A549 (cell line): ENCODE measurements at regions not wholly inside any gene's neighbourhood (a gene's known extent, or its start where the extent isn't known, plus 50 kb on each side); places are given as distances from the start of the nearest gene placed in this dataset.

Source experiments
- ATAC-seq, 2 experiments: fragments of 200-7000 bp in 1 of 2; fragments of >200 bp in 1 of 2; cut with Nextera tagmentation in 1 of 2; cut with Tn5 transposase in 1 of 2; 3 replicates each; pipeline versions ENCODE4 v1.8.0 to v1.9.1; 2018 to 2020; ENCODE audit warnings: mild to moderate bottlenecking in 1 of 2, moderate library complexity in 1 of 2
- CTCF ChIA-PET: fragments of 300-600 bp; sonication (Branson Sonifier 250); formaldehyde crosslinking; extraction: SDS; loops from one replicate; lab custom pipeline; 2021; ENCODE audit warnings: antibody characterized with exemption, inconsistent platforms; lab: Yijun Ruan, JAX
- POLR2A ChIA-PET: fragments of 350-600 bp; formaldehyde crosslinking; extraction: SDS; loops from one replicate; lab custom pipeline; 2021; ENCODE audit warnings: antibody characterized with exemption, inconsistent platforms; lab: Yijun Ruan, JAX
- DNase-seq, 2 experiments: peaks; one replicate each; pipeline versions ENCODE4 v3.0.0 to v3.0.0-alpha.2; 2011 to 2016; ENCODE audit warnings: low read depth in 1 of 2, low spot score in 1 of 2
- FAIRE-seq: peaks from 2 replicates; lab custom pipeline; 2011; peaks lifted over from hg19 to GRCh38; lab: Jason Lieb, UNC
- H3K27ac ChIP-seq, 2 experiments: fragments of >200 bp; sonication (Bioruptor Twin); formaldehyde crosslinking; 3 replicates each; pipeline ENCODE4 v1.5.1; 2016 to 2017
- H3K4me1 ChIP-seq: fragments of >200 bp; sonication (Bioruptor Twin); formaldehyde crosslinking; 3 replicates; pipeline ENCODE4 v1.6.1; 2016
- H3K4me2 ChIP-seq: fragments of >200 bp; sonication (Bioruptor Twin); formaldehyde crosslinking; 3 replicates; pipeline ENCODE4 v1.6.1; 2016
- H3K4me3 ChIP-seq: fragments of >200 bp; sonication (Bioruptor Twin); formaldehyde crosslinking; 3 replicates; pipeline ENCODE4 v1.5.1; 2016
- H3K9me3 ChIP-seq: fragments of >200 bp; sonication (Bioruptor Twin); formaldehyde crosslinking; 3 replicates; pipeline ENCODE4 v1.6.1; 2016
- CEBPB ChIP-seq, 2 experiments: fragments of >200 bp in 1 of 2; sonication (Bioruptor Twin) in 1 of 2; formaldehyde crosslinking in 1 of 2; IDR thresholded peaks; 2 replicates each; pipeline ENCODE4 v1.6.1; 2012 to 2016
- EHF ChIP-seq: fragments of 250-450 bp; sonication (Bioruptor Pico); IDR thresholded peaks from 2 replicates; pipeline ENCODE4 v1.5.0; 2020; ENCODE audit warnings: mild to moderate bottlenecking
- EP300 ChIP-seq, 2 experiments: fragments of >200 bp; sonication (Bioruptor Twin); formaldehyde crosslinking; IDR thresholded peaks; 2 replicates in 1 of 2; 3 replicates in 1 of 2; pipeline ENCODE4 v1.6.1; 2016 to 2017
- ESRRA ChIP-seq: fragments of 150-350 bp; IDR thresholded peaks from 2 replicates; pipeline ENCODE4 v1.6.1; 2014; ENCODE audit warnings: mild to moderate bottlenecking, low read length, borderline replicate concordance
- FOSL2 ChIP-seq, 2 experiments: fragments of 450-650 bp in 1 of 2; fragments of >200 bp in 1 of 2; sonication (Bioruptor Twin) in 1 of 2; formaldehyde crosslinking; IDR thresholded peaks; 2 replicates each; pipeline versions ENCODE4 v1.5.0 to v1.6.1; 2016 to 2020; ENCODE audit warnings: mild to moderate bottlenecking in 1 of 2, moderate library complexity in 1 of 2
- GATA3 ChIP-seq: IDR thresholded peaks from 2 replicates; pipeline ENCODE4 v1.6.1; 2012; ENCODE audit warnings: borderline replicate concordance
- HOXA7 ChIP-seq: fragments of 250-450 bp; sonication (Bioruptor Pico); IDR thresholded peaks from 2 replicates; pipeline ENCODE4 v1.5.0; 2020; ENCODE audit warnings: mild to moderate bottlenecking, moderate library complexity
- HOXB13 ChIP-seq: fragments of 250-450 bp; sonication (Bioruptor Pico); IDR thresholded peaks from 2 replicates; pipeline ENCODE4 v1.5.0; 2020; ENCODE audit warnings: low read depth, mild to moderate bottlenecking, moderate library complexity
- JUN ChIP-seq, 2 experiments: fragments of >200 bp; sonication (Bioruptor Twin); formaldehyde crosslinking; IDR thresholded peaks; 2 replicates in 1 of 2; 3 replicates in 1 of 2; pipeline ENCODE4 v1.6.1; 2016 to 2017
- JUNB ChIP-seq: fragments of >200 bp; sonication (Bioruptor Twin); formaldehyde crosslinking; IDR thresholded peaks from 2 replicates; pipeline ENCODE4 v1.6.1; 2016
- MAFK ChIP-seq: fragments of 450-650 bp; IDR thresholded peaks from 2 replicates; pipeline ENCODE4 v1.6.1; 2014; ENCODE audit not compliant: partially characterized antibody
- MAZ ChIP-seq: fragments of 150-350 bp; IDR thresholded peaks from 2 replicates; pipeline ENCODE4 v1.6.1; 2014; ENCODE audit warnings: antibody characterized with exemption, low read depth, low read length, borderline replicate concordance
- MYC ChIP-seq: IDR thresholded peaks from 2 replicates; pipeline ENCODE4 v1.6.1; 2012; ENCODE audit warnings: mild to moderate bottlenecking, inconsistent platforms, low read length, improper control_type of control experiment, borderline replicate concordance
- NFE2L2 ChIP-seq: fragments of 150-350 bp; conservative IDR thresholded peaks from 2 replicates; pipeline ENCODE4 v1.6.1; 2014; ENCODE audit warnings: low read length
- NR3C1 ChIP-seq: fragments of >200 bp; sonication (Bioruptor Twin); formaldehyde crosslinking; IDR thresholded peaks from 3 replicates; pipeline ENCODE4 v1.6.1; 2017
- RARB ChIP-seq: fragments of 250-450 bp; sonication (Bioruptor Pico); IDR thresholded peaks from 2 replicates; pipeline ENCODE4 v1.8.0; 2021; ENCODE audit warnings: mild to moderate bottlenecking, moderate library complexity
- RNF2 ChIP-seq: fragments of 200-600 bp; sonication (generic); IDR thresholded peaks from 2 replicates; pipeline ENCODE4 v1.6.1; 2016; ENCODE audit warnings: low read depth, mild to moderate bottlenecking, antibody characterized with exemption, moderate library complexity, borderline replicate concordance
- SMC3 ChIP-seq: fragments of >200 bp; sonication (Bioruptor Twin); formaldehyde crosslinking; IDR thresholded peaks from 3 replicates; pipeline ENCODE4 v1.6.1; 2018; ENCODE audit warnings: inconsistent platforms
- SREBF2 ChIP-seq: fragments of 450-650 bp; IDR thresholded peaks from 2 replicates; pipeline ENCODE4 v1.6.1; 2014; ENCODE audit warnings: mild to moderate bottlenecking, moderate library complexity
- ZC3H11A ChIP-seq: fragments of 450-650 bp; IDR thresholded peaks from 2 replicates; pipeline ENCODE4 v1.6.1; 2014; ENCODE audit warnings: antibody characterized with exemption, mild to moderate bottlenecking
- ZFP36 ChIP-seq: fragments of 450-650 bp; IDR thresholded peaks from 2 replicates; pipeline ENCODE4 v1.6.1; 2014; ENCODE audit warnings: borderline replicate concordance; ENCODE audit not compliant: partially characterized antibody
- WGBS: methylation state at CpG from one replicate; pipeline ENCODE4 v1.1.6; 2017; ENCODE audit errors: missing lambda C conversion rate; 5-methylcytosine and 5-hydroxymethylcytosine counted together
- TF ChIP-seq, protein P1 (sequence below): fragments of 150-350 bp; IDR thresholded peaks from 2 replicates; pipeline ENCODE4 v1.6.1; 2014; ENCODE audit warnings: low read depth, mild to moderate bottlenecking, low read length
- TF ChIP-seq, protein P2 (sequence below): fragments of >200 bp; sonication (Bioruptor Twin); formaldehyde crosslinking; IDR thresholded peaks from 3 replicates; pipeline ENCODE4 v1.6.1; 2016
- TF ChIP-seq, protein P3 (sequence below): IDR thresholded peaks from 2 replicates; pipeline ENCODE4 v1.6.1; 2012
- TF ChIP-seq, protein P4 (sequence below): fragments of >200 bp; sonication (Bioruptor Twin); formaldehyde crosslinking; IDR thresholded peaks from 2 replicates; pipeline ENCODE4 v1.6.1; 2016
- TF ChIP-seq, protein P5 (sequence below): fragments of 450-650 bp; IDR thresholded peaks from 2 replicates; pipeline ENCODE4 v1.6.1; 2014; ENCODE audit warnings: antibody characterized with exemption

DNA sequence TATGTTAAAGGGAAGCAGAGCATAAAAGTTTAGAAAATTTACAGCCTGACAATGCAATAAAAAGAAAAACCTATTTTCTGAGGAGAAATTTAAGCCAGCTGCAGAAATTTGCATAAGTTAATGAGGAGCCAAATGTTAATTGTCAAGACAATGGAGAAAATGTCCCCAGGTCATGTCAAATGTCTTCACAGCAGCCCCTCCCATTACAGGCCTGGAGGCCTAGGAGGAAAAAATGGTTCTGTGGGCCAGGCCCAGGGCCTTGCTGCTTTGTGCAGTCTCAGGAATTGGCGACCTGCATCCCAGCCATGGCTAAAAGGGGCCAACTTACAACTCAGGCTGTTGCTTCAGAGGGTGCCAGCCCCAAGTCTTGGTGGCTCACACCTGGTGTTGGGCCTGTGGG lies 275.4 kb upstream of the RPS6KA3 start:
- WGBS, result 17% methylated on average over 1 of the region's 1 CpG
- no peak for FAIRE-seq
- H3K4me1 ChIP-seq, result peaks cover under 1% of the 10 kb centered on the region; the same call in 2 of the 3 replicates

DNA sequence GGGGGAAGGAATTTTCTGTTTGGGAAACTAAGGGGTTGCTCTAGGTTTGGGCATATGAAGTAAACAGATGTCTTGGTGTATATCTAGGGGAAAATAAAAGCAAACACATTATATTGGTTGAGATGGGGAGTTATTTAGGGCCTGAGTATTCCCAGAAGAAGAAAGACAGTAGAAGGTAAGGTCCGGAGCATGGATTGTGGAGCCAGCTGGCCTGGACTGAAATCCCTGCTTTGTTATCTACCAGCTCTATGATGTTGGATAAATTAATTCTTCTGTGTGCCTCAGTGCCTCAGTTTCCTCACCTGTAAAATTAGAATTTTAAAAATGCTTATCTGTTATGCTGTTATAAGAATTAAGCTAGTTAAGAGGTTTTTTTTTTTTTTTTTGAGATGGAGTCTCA lies 272.3 kb upstream of the RPS6KA3 start:
- ChIA-PET CTCF (interaction anchor here (0.6 kb wide), 1 partner anchor 288 kb away, joined by 3 read pairs; no protein-coding TSS in a partner anchor), POLR2A (no interaction called here)
- FAIRE-seq (peak; percentile 32), ATAC-seq (no peak), DNase-seq (no peak)
- H3K4me1 ChIP-seq, result no peaks in the 10 kb centered on the region
- no peak for TF ChIP-seq SMC3
- TF ChIP-seq JUN (IDR thresholded peaks at IDR 0.05), result no peak
- TF ChIP-seq ESRRA, result no peak
- no peak for TF ChIP-seq RNF2
- no peak for TF ChIP-seq NR3C1
- 91% methylated on average over 1 of the region's 1 CpG for WGBS
- H3K9me3 ChIP-seq, result peaks cover 19% of the 10 kb centered on the region; the same call in 2 of the 3 replicates
- H3K4me2 ChIP-seq, result no peak overlapping the region
- H3K4me3 ChIP-seq, result no peak overlapping the region
- H3K27ac ChIP-seq, result no peak overlapping the region

More for the DNA sequence above, 275.4 kb upstream of the RPS6KA3 start:
- DNase-seq, result no peak
- TF ChIP-seq ZFP36, result peak; percentile 95
- no peak for TF ChIP-seq NFE2L2
- no peak for TF ChIP-seq HOXA7 (CRISPR knock-in tag)
- Histone ChIP-seq H3K27ac (no peak overlapping the region), H3K9me3 (peaks cover 26% of the 10 kb centered on the region; the same call in 2 of the 3 replicates), H3K4me2 (no peak overlapping the region), H3K4me3 (no peak overlapping the region)
- ChIA-PET CTCF (no interaction called here), POLR2A (no interaction called here)
- ATAC-seq, result no peak

DNA sequence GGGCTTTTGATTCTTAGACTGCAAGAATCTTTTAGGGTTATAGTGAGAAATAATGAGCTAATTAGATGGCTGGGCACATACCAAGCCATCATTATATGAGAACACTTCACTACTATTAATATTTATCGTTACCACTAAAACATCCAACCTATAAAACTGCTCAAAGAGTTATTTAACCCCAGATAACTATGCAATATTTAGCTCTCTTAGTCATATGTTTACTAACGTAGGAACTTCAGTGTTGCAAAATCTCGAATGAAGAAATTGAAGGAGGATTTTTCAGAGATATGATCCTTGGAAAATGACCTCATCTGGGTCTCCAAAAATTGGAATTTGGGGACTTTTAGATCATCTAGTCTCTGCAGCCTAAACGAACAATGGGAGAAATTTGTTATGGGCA lies 265.0 kb upstream of the RPS6KA3 start:
- H3K27ac ChIP-seq, result peak overlapping the region; percentile 71 to 77
- peak in 1 of 2 experiments; percentile 15; a peak in 1 of 6 replicates for ATAC-seq
- peak; percentile 72 for TF ChIP-seq FOSL2 (IDR thresholded peaks at IDR 0.05)
- peak; percentile 75 for TF ChIP-seq FOSL2 (CRISPR knock-in tag; IDR thresholded peaks at IDR 0.05)
- TF ChIP-seq, protein P1, sequence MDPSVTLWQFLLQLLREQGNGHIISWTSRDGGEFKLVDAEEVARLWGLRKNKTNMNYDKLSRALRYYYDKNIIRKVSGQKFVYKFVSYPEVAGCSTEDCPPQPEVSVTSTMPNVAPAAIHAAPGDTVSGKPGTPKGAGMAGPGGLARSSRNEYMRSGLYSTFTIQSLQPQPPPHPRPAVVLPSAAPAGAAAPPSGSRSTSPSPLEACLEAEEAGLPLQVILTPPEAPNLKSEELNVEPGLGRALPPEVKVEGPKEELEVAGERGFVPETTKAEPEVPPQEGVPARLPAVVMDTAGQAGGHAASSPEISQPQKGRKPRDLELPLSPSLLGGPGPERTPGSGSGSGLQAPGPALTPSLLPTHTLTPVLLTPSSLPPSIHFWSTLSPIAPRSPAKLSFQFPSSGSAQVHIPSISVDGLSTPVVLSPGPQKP, result no peak
- no peak for TF ChIP-seq ESRRA
- no peak for TF ChIP-seq SREBF2
- no peak for TF ChIP-seq HOXA7 (CRISPR knock-in tag)
- TF ChIP-seq GATA3, result peak; percentile 64; the same call in 1 of the 2 replicates
- no peak for TF ChIP-seq EHF (CRISPR knock-in tag)
- no peak for TF ChIP-seq RARB (CRISPR knock-in tag)
- no peak for TF ChIP-seq MYC
- TF ChIP-seq, protein P2, sequence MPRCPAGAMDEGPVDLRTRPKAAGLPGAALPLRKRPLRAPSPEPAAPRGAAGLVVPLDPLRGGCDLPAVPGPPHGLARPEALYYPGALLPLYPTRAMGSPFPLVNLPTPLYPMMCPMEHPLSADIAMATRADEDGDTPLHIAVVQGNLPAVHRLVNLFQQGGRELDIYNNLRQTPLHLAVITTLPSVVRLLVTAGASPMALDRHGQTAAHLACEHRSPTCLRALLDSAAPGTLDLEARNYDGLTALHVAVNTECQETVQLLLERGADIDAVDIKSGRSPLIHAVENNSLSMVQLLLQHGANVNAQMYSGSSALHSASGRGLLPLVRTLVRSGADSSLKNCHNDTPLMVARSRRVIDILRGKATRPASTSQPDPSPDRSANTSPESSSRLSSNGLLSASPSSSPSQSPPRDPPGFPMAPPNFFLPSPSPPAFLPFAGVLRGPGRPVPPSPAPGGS, result peak; percentile 59; the same call in 1 of the 3 replicates
- no peak for TF ChIP-seq ZC3H11A
- no peak for TF ChIP-seq MAZ
- TF ChIP-seq SMC3, result peak; percentile 15; the same call in 1 of the 3 replicates
- TF ChIP-seq, protein P3, sequence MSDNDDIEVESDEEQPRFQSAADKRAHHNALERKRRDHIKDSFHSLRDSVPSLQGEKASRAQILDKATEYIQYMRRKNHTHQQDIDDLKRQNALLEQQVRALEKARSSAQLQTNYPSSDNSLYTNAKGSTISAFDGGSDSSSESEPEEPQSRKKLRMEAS, result no peak
- peak; percentile 83 for TF ChIP-seq JUNB
- TF ChIP-seq HOXB13 (CRISPR knock-in tag), result no peak
- peak; percentile 42 to 79; a peak in 2 of 5 replicates for TF ChIP-seq EP300 (IDR thresholded peaks at IDR 0.05)
- TF ChIP-seq, protein P4, sequence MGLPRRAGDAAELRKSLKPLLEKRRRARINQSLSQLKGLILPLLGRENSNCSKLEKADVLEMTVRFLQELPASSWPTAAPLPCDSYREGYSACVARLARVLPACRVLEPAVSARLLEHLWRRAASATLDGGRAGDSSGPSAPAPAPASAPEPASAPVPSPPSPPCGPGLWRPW, result peak; percentile 70; the same call in 1 of the 2 replicates
- TF ChIP-seq JUN (IDR thresholded peaks at IDR 0.05), result peak in 1 of 2 experiments; percentile 47; a peak in 1 of 5 replicates
- TF ChIP-seq CEBPB (IDR thresholded peaks at IDR 0.05), result peak; percentile 92 to 93
- TF ChIP-seq MAFK, result no peak
- TF ChIP-seq, protein P5, sequence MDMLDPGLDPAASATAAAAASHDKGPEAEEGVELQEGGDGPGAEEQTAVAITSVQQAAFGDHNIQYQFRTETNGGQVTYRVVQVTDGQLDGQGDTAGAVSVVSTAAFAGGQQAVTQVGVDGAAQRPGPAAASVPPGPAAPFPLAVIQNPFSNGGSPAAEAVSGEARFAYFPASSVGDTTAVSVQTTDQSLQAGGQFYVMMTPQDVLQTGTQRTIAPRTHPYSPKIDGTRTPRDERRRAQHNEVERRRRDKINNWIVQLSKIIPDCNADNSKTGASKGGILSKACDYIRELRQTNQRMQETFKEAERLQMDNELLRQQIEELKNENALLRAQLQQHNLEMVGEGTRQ, result no peak
- peak in 1 of 2 experiments; percentile 31 for DNase-seq
- H3K9me3 ChIP-seq, result no peaks in the 10 kb centered on the region
- CTCF ChIA-PET, result interaction anchor here (0.5 to 6.7 kb wide), 11 partner anchors 11 to 1398 kb away, joined by 3 to 71 read pairs (median 3); no protein-coding TSS in a partner anchor
- POLR2A ChIA-PET, result no interaction called here
- H3K4me1 ChIP-seq, result peaks cover 42% of the 10 kb centered on the region
- WGBS, result 3% methylated on average over 4 of the region's 4 CpGs
- H3K4me3 ChIP-seq, result no peak overlapping the region
- peak; percentile 99 for FAIRE-seq
- H3K4me2 ChIP-seq, result peak overlapping the region; percentile 60
